ENCODE measurements at regions not wholly inside any gene's neighbourhood (a gene's known extent, or its start where the extent isn't known, plus 50 kb on each side); places are given as distances from the start of the nearest gene placed in this dataset.

GRCh38 chr13:36515466-36515865, 83.2 kb downstream of the CCNA1 start:
- Mint-ChIP-seq H3K27me3 (ENCODE audit: insufficient read depth) (no peaks in the 10 kb centered on the region), H3K4me1 (ENCODE audit: low read depth) (no peaks in the 10 kb centered on the region), H3K9me3 (peaks cover 4% of the 10 kb centered on the region; the same call in 1 of the 2 replicates), H3K27ac (no peak overlapping the region), H3K36me3 (ENCODE audit: low read depth) (no peaks in the 10 kb centered on the region), H3K4me3 (no peak overlapping the region)
- no peak for DNase-seq
- TF ChIP-seq CTCF (IDR thresholded peaks at IDR 0.05), result no peak

DNA sequence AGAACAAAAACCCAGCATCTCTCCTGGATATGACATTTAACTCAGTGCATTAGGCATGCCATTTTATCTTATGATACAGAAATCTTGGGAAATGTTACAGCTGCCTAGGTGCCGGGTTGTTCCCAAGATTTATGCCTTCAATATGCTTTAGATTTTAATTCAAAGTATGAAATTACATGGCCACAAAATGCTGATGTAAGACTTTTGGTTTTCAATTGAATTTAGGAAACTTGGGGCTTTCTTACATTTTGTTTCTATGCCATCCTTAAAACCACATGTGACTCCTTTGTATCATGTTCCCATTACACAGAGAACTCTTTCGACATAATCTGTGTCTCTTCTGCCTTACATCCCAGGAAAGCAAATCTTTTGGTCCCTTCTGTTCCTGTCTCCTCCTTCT, 83.9 kb downstream of the CCNA1 start:
- no peak overlapping the region for H3K27ac Mint-ChIP-seq
- no peaks in the 10 kb centered on the region for H3K27me3 Mint-ChIP-seq (ENCODE audit: insufficient read depth)
- no peak overlapping the region for H3K4me3 Mint-ChIP-seq
- no peaks in the 10 kb centered on the region for H3K4me1 Mint-ChIP-seq (ENCODE audit: low read depth)
- DNase-seq, result no peak
- H3K9me3 Mint-ChIP-seq, result peaks cover 4% of the 10 kb centered on the region; the same call in 1 of the 2 replicates
- no peak for TF ChIP-seq CTCF (IDR thresholded peaks at IDR 0.05)
- no peaks in the 10 kb centered on the region for H3K36me3 Mint-ChIP-seq (ENCODE audit: low read depth)

DNA sequence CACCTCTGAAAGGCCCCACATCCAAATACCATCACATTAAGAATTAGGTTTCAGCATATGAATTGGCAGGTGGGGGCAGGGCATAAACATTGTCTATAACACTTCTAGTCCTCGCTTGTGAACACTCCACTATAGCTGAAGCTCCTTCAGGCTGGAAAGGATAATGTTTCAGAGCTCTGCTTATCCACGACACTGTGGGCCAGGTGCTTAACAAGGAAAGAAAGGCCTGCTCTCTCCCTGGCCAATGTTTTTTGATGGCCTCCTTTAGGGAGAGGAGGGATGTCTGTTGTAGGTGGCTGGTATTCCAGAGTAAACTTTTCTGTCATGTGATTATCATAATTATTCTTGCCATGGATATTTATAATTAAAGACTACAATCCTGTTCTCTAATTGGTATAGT, 86.4 kb downstream of the CCNA1 start:
- H3K4me3 Mint-ChIP-seq, result no peak overlapping the region
- H3K27me3 Mint-ChIP-seq (ENCODE audit: insufficient read depth), result no peaks in the 10 kb centered on the region
- TF ChIP-seq CTCF (IDR thresholded peaks at IDR 0.05), result no peak
- H3K36me3 Mint-ChIP-seq (ENCODE audit: low read depth), result no peaks in the 10 kb centered on the region
- peaks cover 8% of the 10 kb centered on the region for H3K9me3 Mint-ChIP-seq
- H3K4me1 Mint-ChIP-seq (ENCODE audit: low read depth), result no peaks in the 10 kb centered on the region
- no peak overlapping the region for H3K27ac Mint-ChIP-seq
- DNase-seq, result no peak

- no peaks in the 10 kb centered on the region for H3K36me3 Mint-ChIP-seq (ENCODE audit: low read depth)
- H3K27me3 Mint-ChIP-seq (ENCODE audit: insufficient read depth), result no peaks in the 10 kb centered on the region
- no peak for DNase-seq
- H3K27ac Mint-ChIP-seq, result no peak overlapping the region
- H3K9me3 Mint-ChIP-seq, result peaks cover 8% of the 10 kb centered on the region
- no peaks in the 10 kb centered on the region for H3K4me1 Mint-ChIP-seq (ENCODE audit: low read depth)
- no peak overlapping the region for H3K4me3 Mint-ChIP-seq
- TF ChIP-seq CTCF (IDR thresholded peaks at IDR 0.05), result no peak
These were observed 87.1 kb downstream of the CCNA1 start for GRCh38 chr13:36519432-36519831.

- Mint-ChIP-seq H3K9me3 (peaks cover 8% of the 10 kb centered on the region), H3K27me3 (ENCODE audit: insufficient read depth) (no peaks in the 10 kb centered on the region), H3K4me1 (ENCODE audit: low read depth) (no peaks in the 10 kb centered on the region), H3K4me3 (no peak overlapping the region), H3K36me3 (ENCODE audit: low read depth) (no peaks in the 10 kb centered on the region), H3K27ac (no peak overlapping the region)
- no peak for DNase-seq
- no peak for TF ChIP-seq CTCF (IDR thresholded peaks at IDR 0.05)
These were observed 87.8 kb downstream of the CCNA1 start for GRCh38 chr13:36520111-36520510.

DNA sequence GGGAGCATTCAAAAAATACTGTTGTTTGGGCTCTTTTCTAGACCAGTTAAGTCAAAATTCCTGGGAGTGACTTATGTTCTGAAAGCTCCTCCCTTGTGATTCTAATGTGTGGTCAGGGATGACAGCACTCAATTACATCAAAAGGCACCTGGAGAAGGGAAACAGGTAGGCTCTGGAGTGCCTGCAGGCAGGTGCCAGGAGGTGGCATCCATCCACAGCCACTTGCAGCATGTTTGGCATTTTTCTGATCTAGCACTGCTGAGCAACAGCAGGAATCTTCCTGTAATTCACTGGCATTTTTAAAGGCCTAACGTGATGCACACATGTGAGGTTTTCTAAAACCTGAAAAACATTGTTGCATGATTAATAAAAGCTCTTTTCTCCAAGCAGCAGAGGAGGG, 94.6 kb downstream of the CCNA1 start:
- Mint-ChIP-seq H3K27me3 (ENCODE audit: insufficient read depth) (no peaks in the 10 kb centered on the region; the same call in 1 of the 2 replicates), H3K4me3 (no peak overlapping the region), H3K9me3 (peaks cover 34% of the 10 kb centered on the region), H3K36me3 (ENCODE audit: low read depth) (no peaks in the 10 kb centered on the region), H3K4me1 (ENCODE audit: low read depth) (no peaks in the 10 kb centered on the region), H3K27ac (no peak overlapping the region)
- no peak for TF ChIP-seq CTCF (IDR thresholded peaks at IDR 0.05)
- DNase-seq, result no peak

Data from HFFc6 (cell line).